Endodermal cell (in vitro differentiated cells): ENCODE measurements at regions not wholly inside any gene's neighbourhood (a gene's known extent, or its start where the extent isn't known, plus 50 kb on each side); places are given as distances from the start of the nearest gene placed in this dataset.

Experiments used
- DNase-seq: peaks from one replicate; pipeline ENCODE4 v3.0.0-alpha.2; 2017
- H3K27ac ChIP-seq: 2 replicates; pipeline ENCODE4 v1.5.1; 2013; ENCODE audit warnings: mild to moderate bottlenecking, low read depth, low read length, moderate library complexity
- H3K27me3 ChIP-seq: 2 replicates; pipeline ENCODE4 v1.6.1; 2013; ENCODE audit warnings: mild to moderate bottlenecking, low read length, moderate library complexity; ENCODE audit not compliant: insufficient read depth, control insufficient read depth, poor library complexity, severe bottlenecking
- H3K36me3 ChIP-seq: 2 replicates; pipeline ENCODE4 v1.7.0; 2013; ENCODE audit warnings: mild to moderate bottlenecking, low read length, moderate library complexity; ENCODE audit not compliant: control insufficient read depth, insufficient read depth
- H3K4me1 ChIP-seq: one replicate; pipeline ENCODE4 v1.7.0; 2013; ENCODE audit warnings: low read length; ENCODE audit not compliant: control insufficient read depth, insufficient read depth
- H3K4me3 ChIP-seq: 2 replicates; pipeline ENCODE4 v1.5.1; 2013; ENCODE audit warnings: mild to moderate bottlenecking, low read length, moderate library complexity
- H3K9ac ChIP-seq: 2 replicates; pipeline ENCODE4 v1.6.1; 2013; ENCODE audit warnings: mild to moderate bottlenecking, low read length, moderate library complexity; ENCODE audit not compliant: poor library complexity, severe bottlenecking; ENCODE audit errors: extremely low read depth
- H3K9me3 ChIP-seq: 2 replicates; pipeline ENCODE4 v1.6.1; 2013; ENCODE audit warnings: mild to moderate bottlenecking, low read length, moderate library complexity; ENCODE audit not compliant: control insufficient read depth
- H3K27ac Mint-ChIP-seq: 2 replicates; pipeline ENCODE4 v1.8.0; 2020; ENCODE audit warnings: mixed read lengths
- H3K27me3 Mint-ChIP-seq: 2 replicates; pipeline ENCODE4 v1.8.0; 2021; ENCODE audit warnings: mild to moderate bottlenecking, mixed read lengths; ENCODE audit not compliant: insufficient read depth
- H3K36me3 Mint-ChIP-seq: 2 replicates; pipeline ENCODE4 v1.8.0; 2020; ENCODE audit warnings: low read depth, mixed read lengths
- H3K4me1 Mint-ChIP-seq: 2 replicates; pipeline ENCODE4 v1.8.0; 2020; ENCODE audit warnings: mixed read lengths
- H3K4me3 Mint-ChIP-seq: 2 replicates; pipeline ENCODE4 v1.8.0; 2020; ENCODE audit warnings: mild to moderate bottlenecking, moderate library complexity, mixed read lengths
- H3K9me3 Mint-ChIP-seq: 2 replicates; pipeline ENCODE4 v1.8.0; 2020; ENCODE audit warnings: mild to moderate bottlenecking, mixed read lengths
- CTCF ChIP-seq: fragments of 200-600 bp; sonication (generic); conservative IDR thresholded peaks from 2 replicates; pipeline ENCODE4 v1.5.0; 2021; ENCODE audit warnings: antibody characterized with exemption, mild to moderate bottlenecking
- WGBS, 2 experiments: methylation state at CpG; one replicate each; pipeline versions ENCODE4 v1.1.5 to v1.1.7; 2013; ENCODE audit warnings: missing lambda C conversion rate in 2 of 2, mixed read lengths in 1 of 2; ENCODE audit not compliant: insufficient coverage in 1 of 2, insufficient read length in 1 of 2; 5-methylcytosine and 5-hydroxymethylcytosine counted together

GRCh38 chr7:4319280-4319679 lies 362.8 kb upstream of the FOXK1 start:
- H3K9ac ChIP-seq, result no peak overlapping the region
- H3K9me3 Mint-ChIP-seq, result peaks cover 20% of the 10 kb centered on the region
- TF ChIP-seq CTCF, result no peak
- H3K36me3 Mint-ChIP-seq, result no peaks in the 10 kb centered on the region
- H3K27me3 Mint-ChIP-seq, result peaks cover 22% of the 10 kb centered on the region
- no peaks in the 10 kb centered on the region for H3K27me3 ChIP-seq
- no peaks in the 10 kb centered on the region for H3K4me1 ChIP-seq
- no peaks in the 10 kb centered on the region for H3K4me1 Mint-ChIP-seq
- 85 to 90% methylated on average over 10 to 11 of the region's 11 CpGs for WGBS, 2 experiments
- peaks cover 8% of the 10 kb centered on the region for H3K9me3 ChIP-seq
- no peaks in the 10 kb centered on the region for H3K36me3 ChIP-seq
- no peak overlapping the region for H3K4me3 ChIP-seq
- no peak for DNase-seq
- no peak overlapping the region for H3K4me3 Mint-ChIP-seq
- H3K27ac Mint-ChIP-seq, result no peak overlapping the region
- no peak overlapping the region for H3K27ac ChIP-seq

- no peaks in the 10 kb centered on the region for H3K4me1 Mint-ChIP-seq
- peaks cover 27% of the 10 kb centered on the region for H3K9me3 Mint-ChIP-seq
- no peaks in the 10 kb centered on the region for H3K4me1 ChIP-seq
- H3K36me3 Mint-ChIP-seq, result no peaks in the 10 kb centered on the region
- TF ChIP-seq CTCF, result no peak
- peaks cover 4% of the 10 kb centered on the region for H3K27me3 Mint-ChIP-seq
- H3K9ac ChIP-seq, result no peak overlapping the region
- WGBS, 2 experiments, result 83 to 85% methylated on average over 7 to 8 of the region's 8 CpGs
- no peak overlapping the region for H3K4me3 ChIP-seq
- H3K27me3 ChIP-seq, result no peaks in the 10 kb centered on the region
- no peak overlapping the region for H3K27ac Mint-ChIP-seq
- H3K27ac ChIP-seq, result no peak overlapping the region
- H3K4me3 Mint-ChIP-seq, result no peak overlapping the region
- no peak for DNase-seq
- H3K36me3 ChIP-seq, result no peaks in the 10 kb centered on the region
- H3K9me3 ChIP-seq, result peaks cover 8% of the 10 kb centered on the region
These were observed 356.4 kb upstream of the FOXK1 start for GRCh38 chr7:4325732-4326131.

- no peak overlapping the region for H3K4me3 Mint-ChIP-seq
- no peak overlapping the region for H3K27ac Mint-ChIP-seq
- H3K36me3 Mint-ChIP-seq, result no peaks in the 10 kb centered on the region
- Histone ChIP-seq H3K4me1 (no peaks in the 10 kb centered on the region), H3K9me3 (peaks cover 2% of the 10 kb centered on the region), H3K9ac (no peak overlapping the region), H3K27ac (no peak overlapping the region), H3K27me3 (no peaks in the 10 kb centered on the region), H3K36me3 (no peaks in the 10 kb centered on the region), H3K4me3 (no peak overlapping the region)
- TF ChIP-seq CTCF, result no peak
- peaks cover 4% of the 10 kb centered on the region for H3K27me3 Mint-ChIP-seq
- H3K4me1 Mint-ChIP-seq, result no peaks in the 10 kb centered on the region
- WGBS, 2 experiments, result 91 to 94% methylated on average over 6 to 8 of the region's 8 CpGs
- peaks cover 19% of the 10 kb centered on the region for H3K9me3 Mint-ChIP-seq
- DNase-seq, result no peak
These were observed 350.4 kb upstream of the FOXK1 start for GRCh38 chr7:4331711-4332110.
